Endothelial cell of umbilical vein (primary cell): ENCODE measurements at regions not wholly inside any gene's neighbourhood (a gene's known extent, or its start where the extent isn't known, plus 50 kb on each side); places are given as distances from the start of the nearest gene placed in this dataset.

ENCODE experiments used
- BruUV-seq: library from RNA; stranded (reverse); fragments of 400-500 nt; replicated peaks from 2 replicates; lab custom pipeline; 2021; lab: Mats Ljungman, UMichigan
- CTCF ChIA-PET: fragments of 300-600, 350-600 bp; sonication (Branson Sonifier 250); formaldehyde crosslinking; loops from one replicate; lab custom pipeline; 2021; ENCODE audit warnings: antibody characterized with exemption, inconsistent platforms; lab: Charles Lee
- POLR2A ChIA-PET: fragments of 300-600, 350-600 bp; sonication (Branson Sonifier 250); formaldehyde crosslinking; loops from one replicate; lab custom pipeline; 2021; ENCODE audit warnings: antibody characterized with exemption, inconsistent platforms; lab: Charles Lee
- DNase-seq: peaks from one replicate; pipeline ENCODE4 v3.0.0-alpha.2; 2011; ENCODE audit warnings: low read depth, low spot score
- FAIRE-seq: peaks from 2 replicates; lab custom pipeline; 2011; peaks lifted over from hg19 to GRCh38; lab: Jason Lieb, UNC
- H2AFZ ChIP-seq: 2 replicates; pipeline ENCODE4 v1.6.0; 2012; ENCODE audit warnings: low read depth, low read length, control low read depth, inconsistent platforms
- H3K27ac ChIP-seq: 2 replicates; pipeline ENCODE4 v1.5.1; 2011; ENCODE audit warnings: low read depth, mild to moderate bottlenecking, control low read depth, low read length, moderate library complexity; ENCODE audit not compliant: insufficient read depth
- H3K27me3 ChIP-seq, 2 experiments: 2 replicates each; pipeline versions ENCODE4 v1.6.0 to v1.6.1; 2011; ENCODE audit warnings: low read length in 2 of 2, mixed read lengths in 1 of 2; ENCODE audit not compliant: control insufficient read depth in 2 of 2, insufficient read depth in 2 of 2
- H3K36me3 ChIP-seq, 2 experiments: 2 replicates in 1 of 2; 3 replicates in 1 of 2; pipeline ENCODE4 v1.5.1; 2011; ENCODE audit warnings: low read length in 2 of 2, mild to moderate bottlenecking in 1 of 2, moderate library complexity in 1 of 2; ENCODE audit not compliant: control insufficient read depth in 2 of 2, insufficient read depth in 2 of 2; ENCODE audit errors: extremely low read depth in 1 of 2
- H3K4me1 ChIP-seq: 3 replicates; pipeline ENCODE4 v1.5.1; 2011; ENCODE audit warnings: mild to moderate bottlenecking, low read length; ENCODE audit not compliant: control insufficient read depth, insufficient read depth; ENCODE audit errors: extremely low read depth
- H3K4me2 ChIP-seq: 2 replicates; pipeline ENCODE4 v1.6.1; 2011; ENCODE audit warnings: low read length, control low read depth, mixed read lengths; ENCODE audit not compliant: insufficient read depth
- H3K4me3 ChIP-seq, 3 experiments: fragments of 200-600 bp in 1 of 3; sonication (generic), shearing (Covaris generic) in 1 of 3; replicated peaks in 1 of 3; 2 replicates each; pipeline ENCODE4 v1.5.1; 2011 to 2016; ENCODE audit warnings: control low read depth in 3 of 3, low read length in 3 of 3, mild to moderate bottlenecking in 2 of 3, inconsistent platforms in 1 of 3, low read depth in 1 of 3, moderate library complexity in 1 of 3; ENCODE audit not compliant: insufficient read depth in 1 of 3
- H3K79me2 ChIP-seq: 2 replicates; pipeline ENCODE4 v1.6.0; 2012; ENCODE audit warnings: low read length, inconsistent platforms; ENCODE audit not compliant: control insufficient read depth, insufficient read depth
- H3K9ac ChIP-seq: replicated peaks from 2 replicates; pipeline ENCODE3; 2011; ENCODE audit warnings: low read length, control low read depth; ENCODE audit not compliant: insufficient read depth; ENCODE audit errors: extremely low read depth
- H3K9me1 ChIP-seq: replicated peaks from 3 replicates; pipeline ENCODE4 v1.6.0; 2011; ENCODE audit warnings: mild to moderate bottlenecking, low read length; ENCODE audit not compliant: control insufficient read depth, insufficient read depth; ENCODE audit errors: extremely low read depth
- H3K9me3 ChIP-seq: replicated peaks from 2 replicates; pipeline ENCODE4 v1.5.1; 2012; ENCODE audit warnings: low read length, inconsistent platforms; ENCODE audit not compliant: control insufficient read depth, insufficient read depth
- H4K20me1 ChIP-seq: replicated peaks from 2 replicates; pipeline ENCODE3; 2011; ENCODE audit warnings: mild to moderate bottlenecking, low read length; ENCODE audit not compliant: control insufficient read depth, insufficient read depth; ENCODE audit errors: extremely low read depth
- CTCF ChIP-seq, 2 donors: IDR thresholded peaks; 1 replicate in 1 of 2; 2 replicates in 1 of 2; pipeline ENCODE4 v1.5.1; 2011; ENCODE audit warnings: low read length in 2 of 2, mild to moderate bottlenecking in 2 of 2, moderate library complexity in 2 of 2, control low read depth in 1 of 2, inconsistent platforms in 1 of 2, low read depth in 1 of 2; ENCODE audit not compliant: insufficient read depth in 1 of 2; ENCODE audit errors: extremely low read depth in 1 of 2
- EZH2 ChIP-seq: IDR thresholded peaks from 2 replicates; pipeline ENCODE4 v1.6.1; 2012; ENCODE audit warnings: borderline replicate concordance, low read depth, mild to moderate bottlenecking, moderate library complexity, low read length, inconsistent platforms; ENCODE audit not compliant: severe bottlenecking
- FOS ChIP-seq: IDR thresholded peaks from 2 replicates; pipeline ENCODE4 v1.6.1; 2011; ENCODE audit warnings: mild to moderate bottlenecking, low read length, moderate library complexity, borderline replicate concordance; ENCODE audit not compliant: insufficient read depth
- GATA2 ChIP-seq: IDR thresholded peaks from 2 replicates; pipeline ENCODE4 v1.7.0; 2011; ENCODE audit warnings: low read depth, mild to moderate bottlenecking, moderate library complexity, mixed read lengths, low read length; ENCODE audit not compliant: insufficient read length, insufficient read depth
- JUN ChIP-seq: IDR thresholded peaks from 2 replicates; pipeline ENCODE4 v1.6.1; 2011; ENCODE audit warnings: borderline replicate concordance, low read depth; ENCODE audit not compliant: insufficient read length, insufficient read depth
- MAX ChIP-seq: IDR thresholded peaks from 2 replicates; pipeline ENCODE4 v1.6.1; 2011; ENCODE audit not compliant: insufficient read depth, insufficient read length
- MYC ChIP-seq: IDR thresholded peaks from one replicate; pipeline ENCODE4 v1.6.1; 2011; ENCODE audit warnings: mild to moderate bottlenecking, low read depth, low read length
- POLR2A ChIP-seq: IDR thresholded peaks from 2 replicates; pipeline ENCODE4 v1.6.1; 2012; ENCODE audit warnings: low read depth, mild to moderate bottlenecking, control low read depth, low read length
- POLR2AphosphoS5 ChIP-seq: IDR thresholded peaks from 2 replicates; pipeline ENCODE4 v1.6.1; 2012; ENCODE audit warnings: low read depth, mild to moderate bottlenecking, control low read depth, low read length, moderate library complexity; ENCODE audit not compliant: insufficient read depth
- dilution Hi-C: fragments of 300-500 bp; cut with MboI; formaldehyde crosslinking; loops from one replicate; pipeline ENCODE4 v1.15.0; 2019; ENCODE audit warnings: low sequenced_read_pairs; ENCODE audit not compliant: extremely low pct_ligation_motif_present
- intact Hi-C: fragments of 100-400 bp; cut with micrococcal nuclease; formaldehyde crosslinking; loops from one replicate; pipeline ENCODE4 v1.10.0; 2022

- no peaks in the 10 kb centered on the region for H3K79me2 ChIP-seq
- no peak overlapping the region for H2AFZ ChIP-seq
- no peaks in the 10 kb centered on the region for H3K27me3 ChIP-seq
- H3K9me1 ChIP-seq = no peaks in the 10 kb centered on the region
- no peak overlapping the region for H3K4me2 ChIP-seq
- BruUV-seq = no TSS peak
- intact Hi-C loops (no loop called here), dilution Hi-C loops (no loop called here)
- H3K4me3 ChIP-seq = no peak overlapping the region
- H3K9ac ChIP-seq = no peak overlapping the region
- CTCF ChIA-PET = no interaction called here
- POLR2A ChIA-PET = no interaction called here
- DNase-seq = no peak
- TF ChIP-seq EZH2 = no peak
- TF ChIP-seq POLR2A = no peak
- TF ChIP-seq GATA2 = no peak
- TF ChIP-seq FOS = no peak
- no peak for TF ChIP-seq JUN
- no peak for TF ChIP-seq MYC
- no peaks in the 10 kb centered on the region for H4K20me1 ChIP-seq
- H3K4me1 ChIP-seq = no peaks in the 10 kb centered on the region
- H3K27ac ChIP-seq = no peak overlapping the region
- FAIRE-seq = no peak
- H3K9me3 ChIP-seq = no peaks in the 10 kb centered on the region
- H3K36me3 ChIP-seq = no peaks in the 10 kb centered on the region
Observed at GRCh38 chr18:1488394-1488793, 583.7 kb downstream of the ADCYAP1 start.

- H2AFZ ChIP-seq = no peak overlapping the region
- FAIRE-seq = no peak
Observed at GRCh38 chr18:1488957-1489356, 584.3 kb downstream of the ADCYAP1 start.

More at GRCh38 chr18:1488957-1489356, 584.3 kb downstream of the ADCYAP1 start:
- Histone ChIP-seq H3K27ac (no peak overlapping the region), H3K27me3 (no peaks in the 10 kb centered on the region), H3K36me3 (no peaks in the 10 kb centered on the region), H3K4me2 (no peak overlapping the region), H3K4me3 (no peak overlapping the region), H4K20me1 (no peaks in the 10 kb centered on the region), H3K9me3 (no peaks in the 10 kb centered on the region), H3K79me2 (no peaks in the 10 kb centered on the region), H3K9me1 (no peaks in the 10 kb centered on the region), H3K4me1 (no peaks in the 10 kb centered on the region), H3K9ac (no peak overlapping the region)
- POLR2A ChIA-PET = no interaction called here
- TF ChIP-seq JUN (no peak), MYC (no peak), EZH2 (no peak), POLR2A (no peak), FOS (no peak), CTCF (IDR thresholded peaks at IDR 0.05; ENCODE audit: extremely low read depth in 1 of 2, insufficient read depth in 1 of 2, low read depth in 1 of 2, low read length in 2 of 2) (no peak), GATA2 (no peak), POLR2AphosphoS5 (no peak), MAX (no peak)
- dilution Hi-C loops (no loop called here), intact Hi-C loops (no loop called here)
- CTCF ChIA-PET = no interaction called here
- BruUV-seq = no TSS peak
- no peak for DNase-seq
